Activated gamma-delta T cell (primary cell): ENCODE measurements at regions not wholly inside any gene's neighbourhood (a gene's known extent, or its start where the extent isn't known, plus 50 kb on each side); places are given as distances from the start of the nearest gene placed in this dataset.

Source experiments
- DNase-seq: peaks from one replicate; lab custom pipeline; 2025; lab: John Stamatoyannopoulos, UW

- DNase-seq: no peak
Observed at GRCh38 chr12:125371033-125371432, 305.8 kb downstream of the AACS start.

- DNase-seq: no peak
Observed at GRCh38 chr12:125372085-125372484, 306.9 kb downstream of the AACS start.

GRCh38 chr12:125373375-125373774 lies 308.1 kb downstream of the AACS start:
- no peak for DNase-seq

GRCh38 chr12:125376422-125376821 lies 311.2 kb downstream of the AACS start:
- no peak for DNase-seq

GRCh38 chr12:125377093-125377492 lies 311.9 kb downstream of the AACS start:
- no peak for DNase-seq

GRCh38 chr12:125381373-125381772 lies 316.1 kb downstream of the AACS start:
- DNase-seq: no peak

- no peak for DNase-seq
Observed at GRCh38 chr12:125382926-125383325, 317.7 kb downstream of the AACS start.

- DNase-seq: no peak
Observed at GRCh38 chr12:125386652-125387051, 321.4 kb downstream of the AACS start.

- DNase-seq: no peak
Observed at GRCh38 chr12:125387206-125387605, 322.0 kb downstream of the AACS start.

GRCh38 chr12:125389061-125389697 lies 323.9 kb downstream of the AACS start:
- no peak for DNase-seq

GRCh38 chr12:125393569-125393968 lies 328.3 kb downstream of the AACS start:
- no peak for DNase-seq

GRCh38 chr12:125395583-125396215 lies 330.5 kb downstream of the AACS start:
- DNase-seq: no peak

- DNase-seq: no peak
Observed at GRCh38 chr12:125399489-125399888, 334.3 kb downstream of the AACS start.

- DNase-seq: no peak
Observed at GRCh38 chr12:125402874-125403789, 337.9 kb downstream of the AACS start.

GRCh38 chr12:125403843-125404242 lies 338.6 kb downstream of the AACS start:
- DNase-seq: no peak

- DNase-seq: no peak
Observed at GRCh38 chr12:125406131-125406530, 340.9 kb downstream of the AACS start.

GRCh38 chr12:125408718-125409117 lies 343.5 kb downstream of the AACS start:
- no peak for DNase-seq

GRCh38 chr12:125412506-125412905 lies 347.3 kb downstream of the AACS start:
- DNase-seq: no peak

GRCh38 chr12:125417446-125417845 lies 352.2 kb downstream of the AACS start:
- DNase-seq: no peak

GRCh38 chr12:125418902-125419564 lies 353.8 kb downstream of the AACS start:
- DNase-seq: no peak

- no peak for DNase-seq
Observed at GRCh38 chr12:125424909-125425308, 359.7 kb downstream of the AACS start.

GRCh38 chr12:125431516-125431915 lies 366.3 kb downstream of the AACS start:
- no peak for DNase-seq
